22Rv1 (cell line): ENCODE measurements at regions not wholly inside any gene's neighbourhood (a gene's known extent, or its start where the extent isn't known, plus 50 kb on each side); places are given as distances from the start of the nearest gene placed in this dataset.

ENCODE experiments used
- H3K27ac ChIP-seq: fragments of 450-650 bp; 2 replicates; pipeline ENCODE4 v1.5.1; 2017
- CTCF ChIP-seq: fragments of 450-650 bp; IDR thresholded peaks from 2 replicates; pipeline ENCODE4 v1.5.1; 2017; ENCODE audit warnings: mild to moderate bottlenecking
- ZFX ChIP-seq: fragments of 450-650 bp; IDR thresholded peaks from 2 replicates; pipeline ENCODE4 v1.6.1; 2017; ENCODE audit warnings: antibody characterized with exemption, borderline replicate concordance

- TF ChIP-seq ZFX (no peak), CTCF (no peak)
- no peak overlapping the region for H3K27ac ChIP-seq
Observed at GRCh38 chr11:111444040-111444439, 65.0 kb upstream of the POU2AF1 start.

GRCh38 chr11:111443640-111444039 is 64.6 kb upstream of the POU2AF1 start:
- TF ChIP-seq CTCF (no peak), ZFX (no peak)
- H3K27ac ChIP-seq: no peak overlapping the region

GRCh38 chr11:111443032-111443431 is 64.0 kb upstream of the POU2AF1 start:
- TF ChIP-seq ZFX: no peak
- TF ChIP-seq CTCF: no peak

GRCh38 chr11:111441443-111441842 is 62.4 kb upstream of the POU2AF1 start:
- H3K27ac ChIP-seq: no peak overlapping the region
- TF ChIP-seq ZFX (no peak), CTCF (no peak)

More at GRCh38 chr11:111443032-111443431, 64.0 kb upstream of the POU2AF1 start:
- H3K27ac ChIP-seq: no peak overlapping the region

- TF ChIP-seq ZFX: no peak
- TF ChIP-seq CTCF: no peak
- no peak overlapping the region for H3K27ac ChIP-seq
Observed at GRCh38 chr11:111440416-111441205, 61.5 kb upstream of the POU2AF1 start.

GRCh38 chr11:111439901-111440300 is 60.8 kb upstream of the POU2AF1 start:
- no peak overlapping the region for H3K27ac ChIP-seq
- no peak for TF ChIP-seq ZFX
- no peak for TF ChIP-seq CTCF

GRCh38 chr11:111438846-111439520 is 59.9 kb upstream of the POU2AF1 start:
- TF ChIP-seq CTCF: no peak
- TF ChIP-seq ZFX: no peak
- no peak overlapping the region for H3K27ac ChIP-seq
